ENCODE measurements at regions not wholly inside any gene's neighbourhood (a gene's known extent, or its start where the extent isn't known, plus 50 kb on each side); places are given as distances from the start of the nearest gene placed in this dataset.

- TF ChIP-seq, protein P1, sequence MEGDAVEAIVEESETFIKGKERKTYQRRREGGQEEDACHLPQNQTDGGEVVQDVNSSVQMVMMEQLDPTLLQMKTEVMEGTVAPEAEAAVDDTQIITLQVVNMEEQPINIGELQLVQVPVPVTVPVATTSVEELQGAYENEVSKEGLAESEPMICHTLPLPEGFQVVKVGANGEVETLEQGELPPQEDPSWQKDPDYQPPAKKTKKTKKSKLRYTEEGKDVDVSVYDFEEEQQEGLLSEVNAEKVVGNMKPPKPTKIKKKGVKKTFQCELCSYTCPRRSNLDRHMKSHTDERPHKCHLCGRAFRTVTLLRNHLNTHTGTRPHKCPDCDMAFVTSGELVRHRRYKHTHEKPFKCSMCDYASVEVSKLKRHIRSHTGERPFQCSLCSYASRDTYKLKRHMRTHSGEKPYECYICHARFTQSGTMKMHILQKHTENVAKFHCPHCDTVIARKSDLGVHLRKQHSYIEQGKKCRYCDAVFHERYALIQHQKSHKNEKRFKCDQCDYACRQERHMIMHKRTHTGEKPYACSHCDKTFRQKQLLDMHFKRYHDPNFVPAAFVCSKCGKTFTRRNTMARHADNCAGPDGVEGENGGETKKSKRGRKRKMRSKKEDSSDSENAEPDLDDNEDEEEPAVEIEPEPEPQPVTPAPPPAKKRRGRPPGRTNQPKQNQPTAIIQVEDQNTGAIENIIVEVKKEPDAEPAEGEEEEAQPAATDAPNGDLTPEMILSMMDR (IDR thresholded peaks at IDR 0.05; ENCODE audit: unreplicated experiment in 3 of 3) = no peak
- Mint-ChIP-seq H3K9me3 (no peaks in the 10 kb centered on the region), H3K36me3 (ENCODE audit: low read depth) (no peaks in the 10 kb centered on the region), H3K4me1 (no peaks in the 10 kb centered on the region), H3K27ac (no peak overlapping the region), H3K4me3 (no peak overlapping the region), H3K27me3 (ENCODE audit: low read depth) (peaks cover 4% of the 10 kb centered on the region)
Observed at GRCh38 chr4:84441758-84442377, 57.2 kb downstream of the NKX6-1 start.

- no peaks in the 10 kb centered on the region for H3K9me3 Mint-ChIP-seq
- TF ChIP-seq, protein P1 (IDR thresholded peaks at IDR 0.05; ENCODE audit: unreplicated experiment in 3 of 3) = no peak
- H3K36me3 Mint-ChIP-seq (ENCODE audit: low read depth) = no peaks in the 10 kb centered on the region
- no peak overlapping the region for H3K4me3 Mint-ChIP-seq
- H3K27ac Mint-ChIP-seq = no peak overlapping the region
- peaks cover 4% of the 10 kb centered on the region for H3K27me3 Mint-ChIP-seq (ENCODE audit: low read depth)
- no peaks in the 10 kb centered on the region for H3K4me1 Mint-ChIP-seq
Observed at GRCh38 chr4:84439996-84440395, 59.1 kb downstream of the NKX6-1 start.

GRCh38 chr4:84436812-84437211, 62.3 kb downstream of the NKX6-1 start:
- H3K36me3 Mint-ChIP-seq (ENCODE audit: low read depth) = no peaks in the 10 kb centered on the region
- H3K4me1 Mint-ChIP-seq = no peaks in the 10 kb centered on the region
- H3K27ac Mint-ChIP-seq = no peak overlapping the region
- no peaks in the 10 kb centered on the region for H3K9me3 Mint-ChIP-seq
- no peak overlapping the region for H3K4me3 Mint-ChIP-seq
- TF ChIP-seq, protein P1 (IDR thresholded peaks at IDR 0.05; ENCODE audit: unreplicated experiment in 3 of 3) = no peak
- no peaks in the 10 kb centered on the region for H3K27me3 Mint-ChIP-seq (ENCODE audit: low read depth)

GRCh38 chr4:84434344-84434743, 64.7 kb downstream of the NKX6-1 start:
- TF ChIP-seq, protein P1 (IDR thresholded peaks at IDR 0.05; ENCODE audit: unreplicated experiment in 3 of 3) = no peak
- Mint-ChIP-seq H3K4me3 (no peak overlapping the region), H3K9me3 (no peaks in the 10 kb centered on the region), H3K27me3 (ENCODE audit: low read depth) (no peaks in the 10 kb centered on the region), H3K27ac (no peak overlapping the region), H3K36me3 (ENCODE audit: low read depth) (no peaks in the 10 kb centered on the region), H3K4me1 (no peaks in the 10 kb centered on the region)

DNA sequence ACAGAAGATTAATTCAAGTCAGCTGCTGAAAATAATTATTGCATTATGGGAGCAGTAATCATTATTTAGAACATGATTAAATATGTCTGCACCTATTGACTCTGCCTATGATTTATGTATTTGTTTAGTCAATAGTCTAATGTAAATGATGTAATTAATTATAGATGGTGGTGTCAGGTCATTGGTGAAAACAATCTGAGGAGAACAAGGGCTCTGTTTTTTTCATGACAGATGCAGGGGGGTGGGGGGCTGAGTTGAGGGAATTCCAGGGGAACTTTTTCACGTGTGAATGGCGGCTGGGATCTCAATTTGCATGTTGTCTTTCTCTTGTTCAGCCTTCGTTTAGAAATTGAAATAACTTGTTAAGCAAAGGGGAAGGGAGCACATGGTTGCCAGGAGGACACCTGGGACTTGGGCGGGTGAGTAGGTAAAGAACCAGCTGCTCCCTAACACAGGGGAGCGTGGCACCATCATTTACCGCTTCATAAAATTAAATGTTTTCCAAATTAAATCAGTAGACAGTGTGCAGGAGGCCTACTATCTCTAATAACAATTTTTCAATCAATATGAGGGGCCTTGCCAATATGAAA, 65.4 kb downstream of the NKX6-1 start:
- no peaks in the 10 kb centered on the region for H3K9me3 Mint-ChIP-seq

More for the DNA sequence above, 65.4 kb downstream of the NKX6-1 start:
- TF ChIP-seq, protein P1 (IDR thresholded peaks at IDR 0.05; ENCODE audit: unreplicated experiment in 3 of 3) = no peak
- Mint-ChIP-seq H3K27ac (no peak overlapping the region), H3K4me3 (no peak overlapping the region), H3K27me3 (ENCODE audit: low read depth) (no peaks in the 10 kb centered on the region), H3K4me1 (no peaks in the 10 kb centered on the region), H3K36me3 (ENCODE audit: low read depth) (no peaks in the 10 kb centered on the region)
